HCEC 1CT (cell line): ENCODE measurements at regions not wholly inside any gene's neighbourhood (a gene's known extent, or its start where the extent isn't known, plus 50 kb on each side); places are given as distances from the start of the nearest gene placed in this dataset.

Source experiments
- DNase-seq: peaks from one replicate; pipeline ENCODE4 v3.0.0-alpha.2; 2017

GRCh38 chr5:121221483-121221882 lies 630.2 kb upstream of the FTMT start:
- no peak for DNase-seq

GRCh38 chr5:121226765-121227164 lies 624.9 kb upstream of the FTMT start:
- DNase-seq, result no peak

GRCh38 chr5:121239951-121240350 lies 611.7 kb upstream of the FTMT start:
- no peak for DNase-seq

- no peak for DNase-seq
Observed at GRCh38 chr5:121246971-121247370, 604.7 kb upstream of the FTMT start.

GRCh38 chr5:121251954-121252353 lies 599.7 kb upstream of the FTMT start:
- DNase-seq, result peak; percentile 26

- DNase-seq, result no peak
Observed at GRCh38 chr5:121257621-121258020, 594.1 kb upstream of the FTMT start.

- no peak for DNase-seq
Observed at GRCh38 chr5:121263456-121263855, 588.2 kb upstream of the FTMT start.

GRCh38 chr5:121264605-121265004 lies 587.1 kb upstream of the FTMT start:
- DNase-seq, result no peak

GRCh38 chr5:121271546-121271945 lies 580.1 kb upstream of the FTMT start:
- DNase-seq, result no peak

GRCh38 chr5:121273833-121274433 lies 577.7 kb upstream of the FTMT start:
- peak; percentile 91 for DNase-seq

- no peak for DNase-seq
Observed at GRCh38 chr5:121279801-121280200, 571.9 kb upstream of the FTMT start.

GRCh38 chr5:121285801-121286521 lies 565.7 kb upstream of the FTMT start:
- DNase-seq, result no peak

GRCh38 chr5:121288781-121289180 lies 562.9 kb upstream of the FTMT start:
- no peak for DNase-seq

GRCh38 chr5:121292664-121293063 lies 559.0 kb upstream of the FTMT start:
- no peak for DNase-seq

GRCh38 chr5:121296356-121296755 lies 555.3 kb upstream of the FTMT start:
- DNase-seq, result no peak

- no peak for DNase-seq
Observed at GRCh38 chr5:121299153-121299552, 552.5 kb upstream of the FTMT start.

- no peak for DNase-seq
Observed at GRCh38 chr5:121304838-121305237, 546.8 kb upstream of the FTMT start.

GRCh38 chr5:121313886-121314285 lies 537.8 kb upstream of the FTMT start:
- DNase-seq, result no peak

GRCh38 chr5:121315786-121316185 lies 535.9 kb upstream of the FTMT start:
- no peak for DNase-seq

GRCh38 chr5:121319292-121319691 lies 532.4 kb upstream of the FTMT start:
- no peak for DNase-seq

GRCh38 chr5:121325930-121326329 lies 525.8 kb upstream of the FTMT start:
- no peak for DNase-seq

GRCh38 chr5:121350181-121350930 lies 501.3 kb upstream of the FTMT start:
- DNase-seq, result peak; percentile 41

GRCh38 chr5:121366515-121366914 lies 485.2 kb upstream of the FTMT start:
- peak; percentile 86 for DNase-seq

- no peak for DNase-seq
Observed at GRCh38 chr5:121373371-121373770, 478.3 kb upstream of the FTMT start.
